Smooth muscle cell (in vitro differentiated cells): ENCODE measurements at regions not wholly inside any gene's neighbourhood (a gene's known extent, or its start where the extent isn't known, plus 50 kb on each side); places are given as distances from the start of the nearest gene placed in this dataset.

Experiments
- DNase-seq: peaks from one replicate; lab custom pipeline; 2025; ENCODE audit not compliant: unreplicated experiment; lab: John Stamatoyannopoulos, UW
- H2AFZ ChIP-seq: fragments of 200-600 bp; sonication (generic); 2 replicates; pipeline ENCODE4 v1.6.0; 2016; ENCODE audit warnings: antibody characterized with exemption, low read depth, mild to moderate bottlenecking
- H3F3A ChIP-seq: fragments of 200-600 bp; sonication (generic); 2 replicates; pipeline ENCODE4 v1.6.0; 2017; ENCODE audit warnings: antibody characterized with exemption, low read depth
- H3K27ac ChIP-seq: fragments of 200-600 bp; sonication (generic); 2 replicates; pipeline ENCODE4 v1.5.1; 2016; ENCODE audit warnings: low read depth, mild to moderate bottlenecking
- H3K27me3 ChIP-seq: fragments of 200-600 bp; sonication (generic); 2 replicates; pipeline ENCODE4 v1.6.1; 2016; ENCODE audit warnings: low read depth, mild to moderate bottlenecking
- H3K36me3 ChIP-seq: fragments of 200-600 bp; sonication (generic); 2 replicates; pipeline ENCODE4 v1.5.1; 2016; ENCODE audit warnings: low read depth
- H3K4me1 ChIP-seq: fragments of 200-600 bp; sonication (generic); 2 replicates; pipeline ENCODE4 v1.5.1; 2016; ENCODE audit warnings: low read depth
- H3K4me2 ChIP-seq: fragments of 200-600 bp; sonication (generic); 2 replicates; pipeline ENCODE4 v1.6.0; 2016; ENCODE audit warnings: mild to moderate bottlenecking
- H3K4me3 ChIP-seq: fragments of 200-600 bp; sonication (generic); 2 replicates; pipeline ENCODE4 v1.5.1; 2016; ENCODE audit warnings: mild to moderate bottlenecking
- H3K79me2 ChIP-seq: fragments of 200-600 bp; sonication (generic); 2 replicates; pipeline ENCODE4 v1.6.0; 2016; ENCODE audit warnings: low read depth, mild to moderate bottlenecking
- H3K9ac ChIP-seq: fragments of 200-600 bp; sonication (generic); 2 replicates; pipeline ENCODE4 v1.6.0; 2016; ENCODE audit warnings: low read depth
- H3K9me3 ChIP-seq: fragments of 200-600 bp; sonication (generic); replicated peaks from 2 replicates; pipeline ENCODE4 v1.5.1; 2016; ENCODE audit warnings: low read depth
- H4K20me1 ChIP-seq: fragments of 200-600 bp; sonication (generic); 2 replicates; pipeline ENCODE4 v1.6.0; 2016; ENCODE audit warnings: low read depth
- WGBS: methylation state at CpG from one replicate; pipeline ENCODE4 v1.1.7; 2016; ENCODE audit warnings: low lambda C conversion rate; 5-methylcytosine and 5-hydroxymethylcytosine counted together
- TF ChIP-seq, protein P1 (sequence below): fragments of 200-600 bp; sonication (generic); IDR thresholded peaks from 2 replicates; pipeline ENCODE4 v1.5.1; 2017; ENCODE audit warnings: borderline replicate concordance, mild to moderate bottlenecking, antibody characterized with exemption; ENCODE audit not compliant: insufficient read depth, poor library complexity, severe bottlenecking

DNA sequence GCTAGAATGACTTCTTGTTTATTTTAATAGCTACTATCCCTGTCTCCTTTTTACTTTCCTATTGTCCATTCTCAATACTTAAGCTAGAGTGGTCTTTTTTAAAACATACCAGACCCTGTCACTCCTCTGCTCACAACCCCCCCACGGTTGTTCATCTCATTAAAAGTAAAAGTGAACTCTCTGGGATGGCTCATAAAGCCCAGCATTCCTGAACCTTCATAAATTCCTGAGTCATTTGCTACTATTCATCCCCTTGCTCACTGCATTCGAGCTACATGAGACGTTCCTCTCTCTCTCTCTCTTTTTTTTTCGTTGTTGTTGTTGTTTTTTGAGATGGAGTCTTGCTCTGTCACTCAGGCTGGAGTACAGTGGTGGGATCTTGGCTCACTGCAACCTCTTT is 148.7 kb upstream of the DSEL start:
- no peak for DNase-seq
- no peak overlapping the region for H3K27ac ChIP-seq
- no peak overlapping the region for H3K4me3 ChIP-seq
- no peaks in the 10 kb centered on the region for H3K9me3 ChIP-seq
- H3K4me1 ChIP-seq: no peaks in the 10 kb centered on the region
- H2AFZ ChIP-seq: no peak overlapping the region
- no peak overlapping the region for H3K4me2 ChIP-seq
- WGBS: 13% methylated on average over 4 of the region's 4 CpGs
- H3K36me3 ChIP-seq: no peaks in the 10 kb centered on the region
- no peak overlapping the region for H3K9ac ChIP-seq
- TF ChIP-seq, protein P1, sequence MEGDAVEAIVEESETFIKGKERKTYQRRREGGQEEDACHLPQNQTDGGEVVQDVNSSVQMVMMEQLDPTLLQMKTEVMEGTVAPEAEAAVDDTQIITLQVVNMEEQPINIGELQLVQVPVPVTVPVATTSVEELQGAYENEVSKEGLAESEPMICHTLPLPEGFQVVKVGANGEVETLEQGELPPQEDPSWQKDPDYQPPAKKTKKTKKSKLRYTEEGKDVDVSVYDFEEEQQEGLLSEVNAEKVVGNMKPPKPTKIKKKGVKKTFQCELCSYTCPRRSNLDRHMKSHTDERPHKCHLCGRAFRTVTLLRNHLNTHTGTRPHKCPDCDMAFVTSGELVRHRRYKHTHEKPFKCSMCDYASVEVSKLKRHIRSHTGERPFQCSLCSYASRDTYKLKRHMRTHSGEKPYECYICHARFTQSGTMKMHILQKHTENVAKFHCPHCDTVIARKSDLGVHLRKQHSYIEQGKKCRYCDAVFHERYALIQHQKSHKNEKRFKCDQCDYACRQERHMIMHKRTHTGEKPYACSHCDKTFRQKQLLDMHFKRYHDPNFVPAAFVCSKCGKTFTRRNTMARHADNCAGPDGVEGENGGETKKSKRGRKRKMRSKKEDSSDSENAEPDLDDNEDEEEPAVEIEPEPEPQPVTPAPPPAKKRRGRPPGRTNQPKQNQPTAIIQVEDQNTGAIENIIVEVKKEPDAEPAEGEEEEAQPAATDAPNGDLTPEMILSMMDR: no peak
- no peaks in the 10 kb centered on the region for H4K20me1 ChIP-seq
- no peaks in the 10 kb centered on the region for H3K27me3 ChIP-seq
- H3K79me2 ChIP-seq: no peaks in the 10 kb centered on the region
- H3F3A ChIP-seq: no peaks in the 10 kb centered on the region

DNA sequence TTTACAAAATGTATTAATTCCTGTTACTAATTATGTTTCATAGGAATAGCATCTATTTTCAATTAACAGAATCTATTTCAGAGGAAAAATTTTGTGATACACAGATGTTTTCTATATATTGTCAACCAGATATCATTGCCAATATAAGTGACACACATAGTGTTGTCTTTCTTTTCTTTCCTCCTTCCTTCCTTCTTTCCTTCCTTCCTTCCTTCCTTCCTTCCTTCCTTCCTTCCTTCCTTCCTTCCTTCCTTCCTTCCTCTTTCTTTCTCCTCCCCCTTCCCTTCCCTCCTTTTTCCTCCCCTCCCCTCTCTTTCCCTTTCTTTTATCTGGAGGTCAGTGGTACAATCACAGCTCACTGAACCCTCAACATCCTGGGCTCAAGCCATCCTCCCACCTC is 146.5 kb upstream of the DSEL start:
- no peak for DNase-seq
- no peak overlapping the region for H2AFZ ChIP-seq
- no peaks in the 10 kb centered on the region for H3K27me3 ChIP-seq
- H3K9me3 ChIP-seq: no peaks in the 10 kb centered on the region
- no peaks in the 10 kb centered on the region for H4K20me1 ChIP-seq
- H3K9ac ChIP-seq: no peak overlapping the region
- H3K36me3 ChIP-seq: no peaks in the 10 kb centered on the region
- TF ChIP-seq, protein P1: no peak
- H3K4me3 ChIP-seq: no peak overlapping the region
- H3K4me2 ChIP-seq: no peak overlapping the region
- H3K4me1 ChIP-seq: no peaks in the 10 kb centered on the region
- no peaks in the 10 kb centered on the region for H3K79me2 ChIP-seq
- no peaks in the 10 kb centered on the region for H3F3A ChIP-seq
- no peak overlapping the region for H3K27ac ChIP-seq

DNA sequence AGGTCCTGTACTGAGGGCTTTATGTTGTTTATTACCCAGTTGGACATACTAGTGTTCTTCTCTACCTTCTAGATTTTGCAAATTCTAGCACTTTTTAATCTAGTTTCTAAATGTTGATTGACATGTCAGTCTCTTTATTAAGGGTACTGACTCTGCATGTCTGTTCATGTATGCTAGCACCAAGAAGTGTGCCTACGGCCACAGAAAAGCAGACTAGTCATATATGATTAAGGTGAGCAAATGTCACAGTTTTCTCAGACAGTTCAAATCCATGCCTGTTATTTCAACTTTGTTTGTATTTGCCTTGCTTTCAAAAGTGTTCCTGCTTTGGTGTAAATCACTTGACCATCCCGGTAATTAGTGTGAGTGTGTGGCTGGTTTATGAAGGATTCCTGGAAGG is 145.0 kb upstream of the DSEL start:
- Histone ChIP-seq H3K27ac (no peak overlapping the region), H3K4me2 (no peak overlapping the region), H3K9me3 (no peaks in the 10 kb centered on the region), H3K79me2 (no peaks in the 10 kb centered on the region), H3K4me1 (no peaks in the 10 kb centered on the region), H2AFZ (no peak overlapping the region), H3F3A (no peaks in the 10 kb centered on the region), H3K36me3 (no peaks in the 10 kb centered on the region), H4K20me1 (no peaks in the 10 kb centered on the region), H3K27me3 (no peaks in the 10 kb centered on the region), H3K4me3 (no peak overlapping the region), H3K9ac (no peak overlapping the region)
- no peak for DNase-seq
- WGBS: 76% methylated on average over 2 of the region's 2 CpGs
- TF ChIP-seq, protein P1: no peak

DNA sequence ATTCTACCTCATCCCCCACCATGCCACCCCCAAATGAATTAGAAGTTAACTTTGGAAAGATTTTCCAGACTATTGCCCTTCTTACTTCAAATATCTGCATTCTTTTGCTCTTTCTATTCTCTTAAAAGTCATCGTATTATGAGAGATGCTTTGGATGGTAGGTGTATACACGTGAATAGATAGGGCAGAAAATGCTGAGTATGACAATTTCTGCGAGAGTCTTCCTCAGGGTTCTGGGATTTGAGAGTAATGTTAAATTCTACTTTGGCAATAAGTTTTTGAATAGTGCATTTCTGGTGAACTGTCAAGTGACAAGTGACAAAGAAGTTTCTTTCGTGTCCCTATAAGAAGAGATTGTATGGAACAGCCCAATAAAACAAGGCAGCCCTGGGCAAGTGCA is 137.6 kb upstream of the DSEL start:
- no peak for DNase-seq
- Histone ChIP-seq H3K27ac (no peak overlapping the region), H3F3A (no peaks in the 10 kb centered on the region), H3K79me2 (no peaks in the 10 kb centered on the region), H2AFZ (no peak overlapping the region), H3K4me1 (no peaks in the 10 kb centered on the region), H3K9ac (no peak overlapping the region), H3K27me3 (no peaks in the 10 kb centered on the region), H3K36me3 (no peaks in the 10 kb centered on the region), H4K20me1 (no peaks in the 10 kb centered on the region), H3K4me3 (no peak overlapping the region), H3K4me2 (no peak overlapping the region), H3K9me3 (no peaks in the 10 kb centered on the region)
- WGBS: 87% methylated on average over 4 of the region's 4 CpGs
- TF ChIP-seq, protein P1: no peak
